ENCODE measurements at regions not wholly inside any gene's neighbourhood (a gene's known extent, or its start where the extent isn't known, plus 50 kb on each side); places are given as distances from the start of the nearest gene placed in this dataset.

- TF ChIP-seq, protein P1, sequence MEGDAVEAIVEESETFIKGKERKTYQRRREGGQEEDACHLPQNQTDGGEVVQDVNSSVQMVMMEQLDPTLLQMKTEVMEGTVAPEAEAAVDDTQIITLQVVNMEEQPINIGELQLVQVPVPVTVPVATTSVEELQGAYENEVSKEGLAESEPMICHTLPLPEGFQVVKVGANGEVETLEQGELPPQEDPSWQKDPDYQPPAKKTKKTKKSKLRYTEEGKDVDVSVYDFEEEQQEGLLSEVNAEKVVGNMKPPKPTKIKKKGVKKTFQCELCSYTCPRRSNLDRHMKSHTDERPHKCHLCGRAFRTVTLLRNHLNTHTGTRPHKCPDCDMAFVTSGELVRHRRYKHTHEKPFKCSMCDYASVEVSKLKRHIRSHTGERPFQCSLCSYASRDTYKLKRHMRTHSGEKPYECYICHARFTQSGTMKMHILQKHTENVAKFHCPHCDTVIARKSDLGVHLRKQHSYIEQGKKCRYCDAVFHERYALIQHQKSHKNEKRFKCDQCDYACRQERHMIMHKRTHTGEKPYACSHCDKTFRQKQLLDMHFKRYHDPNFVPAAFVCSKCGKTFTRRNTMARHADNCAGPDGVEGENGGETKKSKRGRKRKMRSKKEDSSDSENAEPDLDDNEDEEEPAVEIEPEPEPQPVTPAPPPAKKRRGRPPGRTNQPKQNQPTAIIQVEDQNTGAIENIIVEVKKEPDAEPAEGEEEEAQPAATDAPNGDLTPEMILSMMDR (IDR thresholded peaks at IDR 0.05; ENCODE audit: low read depth, low read length, poor library complexity, severe bottlenecking), result no peak
- no peak for TF ChIP-seq EZH2phosphoT487 (IDR thresholded peaks at IDR 0.05; ENCODE audit: borderline replicate concordance, low read length)
Measured at GRCh38 chr15:39415634-39416033, 165.2 kb upstream of the THBS1 start.
